Activated CD8-positive, alpha-beta T cell treated with anti-CD3 and anti-CD28 coated beads, Interleukin-2, amount 10 ng/mL, durations not matched to agents 7 days and 5 days (primary cell): ENCODE measurements at regions not wholly inside any gene's neighbourhood (a gene's known extent, or its start where the extent isn't known, plus 50 kb on each side); places are given as distances from the start of the nearest gene placed in this dataset.

Experiments used
- ATAC-seq: fragments of 150-1000 bp; cut with Tn5 transposase; one replicate; pipeline ENCODE4 v1.10.0; 2021; ENCODE audit warnings: moderate library complexity
- CTCF ChIA-PET: fragments of 350-600 bp; sonication (Branson Sonifier 250); formaldehyde crosslinking; loops from one replicate; lab custom pipeline; 2021; ENCODE audit warnings: antibody characterized with exemption; lab: Charles Lee
- POLR2A ChIA-PET: fragments of 350-600 bp; sonication (Branson Sonifier 250); formaldehyde crosslinking; loops from one replicate; lab custom pipeline; 2021; ENCODE audit warnings: antibody characterized with exemption; lab: Charles Lee
- DNase-seq: peaks from one replicate; pipeline ENCODE4 v3.0.0-alpha.2; 2020
- H3K27ac Mint-ChIP-seq: one replicate; pipeline ENCODE4 v1.8.0; 2021; ENCODE audit warnings: mild to moderate bottlenecking, mixed read lengths
- H3K27me3 Mint-ChIP-seq: one replicate; pipeline ENCODE4 v1.8.0; 2021; ENCODE audit warnings: low read depth, mixed read lengths
- H3K36me3 Mint-ChIP-seq: one replicate; pipeline ENCODE4 v1.8.0; 2021; ENCODE audit warnings: low read depth, mixed read lengths
- H3K4me1 Mint-ChIP-seq: one replicate; pipeline ENCODE4 v1.8.0; 2021; ENCODE audit warnings: low read depth, mixed read lengths
- H3K4me3 Mint-ChIP-seq: one replicate; pipeline ENCODE4 v1.8.0; 2021; ENCODE audit warnings: mild to moderate bottlenecking, mixed read lengths
- H3K9me3 Mint-ChIP-seq: one replicate; pipeline ENCODE4 v1.8.0; 2022; ENCODE audit warnings: mixed read lengths; ENCODE audit not compliant: insufficient read depth

DNA sequence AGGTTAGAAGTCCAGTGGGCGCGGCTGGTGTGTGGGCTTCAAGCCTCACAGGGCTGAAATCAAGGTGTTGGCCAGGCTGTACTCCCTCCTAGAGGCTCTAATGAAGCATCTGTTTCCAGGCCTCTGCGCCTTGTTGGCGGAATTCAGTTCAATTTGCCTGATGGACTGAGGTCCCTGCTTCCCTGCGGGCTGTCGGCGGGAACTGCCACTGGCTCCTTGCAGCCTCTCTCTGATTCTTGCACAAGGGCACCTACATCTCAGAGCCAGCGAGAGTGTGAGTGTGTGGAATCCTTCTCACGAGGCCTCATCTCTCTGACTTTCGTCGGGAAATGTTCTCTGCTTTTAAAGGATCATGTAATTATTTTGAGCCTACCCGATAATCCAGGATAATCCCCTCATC lies 128.6 kb downstream of the DLEU7 start:
- DNase-seq: no peak
- CTCF ChIA-PET: interaction anchor here (0.7 to 2.6 kb wide), 4 partner anchors 11 to 583 kb away, joined by 3 to 13 read pairs (median 4); no protein-coding TSS in a partner anchor
- Mint-ChIP-seq H3K4me3 (no peak overlapping the region), H3K4me1 (peaks cover 39% of the 10 kb centered on the region), H3K27me3 (peaks cover 16% of the 10 kb centered on the region), H3K27ac (no peak overlapping the region), H3K36me3 (no peaks in the 10 kb centered on the region), H3K9me3 (no peaks in the 10 kb centered on the region)
- POLR2A ChIA-PET: no interaction called here
- ATAC-seq: no peak

DNA sequence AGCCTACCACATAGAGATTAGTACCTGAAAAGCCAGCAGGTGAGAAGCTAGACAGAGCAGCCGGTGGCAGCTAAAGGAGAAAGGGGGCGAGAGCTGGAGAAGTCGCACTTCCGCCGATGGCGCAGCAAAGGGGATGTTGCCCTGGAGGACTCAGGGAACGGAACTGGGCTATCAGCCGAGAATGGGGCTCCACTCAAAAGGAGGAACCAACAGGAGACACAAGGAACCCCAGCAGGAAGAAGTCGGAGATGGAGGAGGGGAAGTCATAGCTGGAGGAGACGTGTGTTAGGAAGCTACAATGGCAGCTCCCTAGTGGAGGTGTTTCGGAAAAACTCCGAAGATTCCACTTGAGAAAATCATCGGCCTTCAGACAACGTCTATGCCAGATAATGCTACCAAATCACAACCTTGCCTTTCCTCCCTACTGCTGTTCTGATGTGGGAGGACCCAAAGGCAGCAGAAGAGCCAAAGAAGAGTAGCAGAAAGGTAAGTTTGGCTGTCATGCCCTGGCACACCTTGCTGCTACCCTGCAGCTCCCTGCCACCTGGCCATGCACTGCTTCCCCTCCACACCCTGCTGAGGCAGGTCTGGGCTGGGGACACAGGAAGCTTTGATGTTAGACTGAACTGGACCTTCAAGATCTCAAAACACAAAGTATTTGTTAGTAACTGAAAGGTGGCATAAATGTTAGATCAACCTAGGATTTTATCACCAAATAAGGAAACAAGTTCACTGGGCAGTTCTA lies 127.9 kb downstream of the DLEU7 start:
- ChIA-PET POLR2A (interaction anchor here (1.1 kb wide), 1 partner anchor 634 kb away, joined by 3 read pairs; no protein-coding TSS in a partner anchor), CTCF (interaction anchor here (1.1 kb wide), 1 partner anchor 10 kb away, joined by 4 read pairs; no protein-coding TSS in a partner anchor)
- Mint-ChIP-seq H3K27me3 (peaks cover 16% of the 10 kb centered on the region), H3K36me3 (no peaks in the 10 kb centered on the region), H3K27ac (peak overlapping the region; percentile 35), H3K4me1 (peaks cover 39% of the 10 kb centered on the region), H3K9me3 (no peaks in the 10 kb centered on the region), H3K4me3 (no peak overlapping the region)
- ATAC-seq (no peak), DNase-seq (no peak)

- ATAC-seq: no peak
- DNase-seq: no peak
- Mint-ChIP-seq H3K4me3 (no peak overlapping the region), H3K4me1 (peaks cover 8% of the 10 kb centered on the region), H3K27me3 (peaks cover 17% of the 10 kb centered on the region), H3K36me3 (no peaks in the 10 kb centered on the region), H3K9me3 (no peaks in the 10 kb centered on the region), H3K27ac (no peak overlapping the region)
- POLR2A ChIA-PET: interaction anchor here (1.0 kb wide), 1 partner anchor 8 kb away, joined by 4 read pairs; no protein-coding TSS in a partner anchor
- CTCF ChIA-PET: no interaction called here
Observed at GRCh38 chr13:50720861-50721671, 122.4 kb downstream of the DLEU7 start.

DNA sequence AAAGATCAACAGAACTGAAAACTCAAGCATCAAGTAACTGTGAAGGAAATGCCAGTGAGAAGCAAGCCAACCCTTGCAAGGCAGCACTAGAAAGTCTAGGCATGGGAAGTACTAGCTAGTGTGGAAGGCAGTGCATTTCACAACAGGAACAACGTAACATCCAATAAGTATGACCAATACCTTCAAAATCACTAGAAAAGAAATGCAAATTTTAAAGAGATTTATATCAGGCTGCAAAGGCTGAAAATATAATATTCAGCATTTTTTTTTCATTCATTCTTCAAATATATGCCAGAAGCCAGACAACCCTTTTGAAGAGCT lies 121.9 kb downstream of the DLEU7 start:
- H3K9me3 Mint-ChIP-seq: no peaks in the 10 kb centered on the region
- peaks cover 18% of the 10 kb centered on the region for H3K27me3 Mint-ChIP-seq
- POLR2A ChIA-PET: interaction anchor here (1.0 kb wide), 1 partner anchor 8 kb away, joined by 4 read pairs; no protein-coding TSS in a partner anchor
- H3K4me1 Mint-ChIP-seq: peaks cover 4% of the 10 kb centered on the region
- H3K36me3 Mint-ChIP-seq: no peaks in the 10 kb centered on the region
- H3K27ac Mint-ChIP-seq: no peak overlapping the region
- no peak overlapping the region for H3K4me3 Mint-ChIP-seq
- no peak for ATAC-seq
- no peak for DNase-seq
- CTCF ChIA-PET: no interaction called here

GRCh38 chr13:50722440-50723125 lies 120.9 kb downstream of the DLEU7 start:
- no peak overlapping the region for H3K27ac Mint-ChIP-seq
- ChIA-PET CTCF (no interaction called here), POLR2A (interaction anchor here (1.0 kb wide), 1 partner anchor 9 kb away, joined by 4 read pairs; no protein-coding TSS in a partner anchor)
- H3K4me1 Mint-ChIP-seq: peaks cover 4% of the 10 kb centered on the region
- peaks cover 16% of the 10 kb centered on the region for H3K27me3 Mint-ChIP-seq
- no peak overlapping the region for H3K4me3 Mint-ChIP-seq
- ATAC-seq (no peak), DNase-seq (no peak)
- H3K36me3 Mint-ChIP-seq: no peaks in the 10 kb centered on the region
- H3K9me3 Mint-ChIP-seq: no peaks in the 10 kb centered on the region

DNA sequence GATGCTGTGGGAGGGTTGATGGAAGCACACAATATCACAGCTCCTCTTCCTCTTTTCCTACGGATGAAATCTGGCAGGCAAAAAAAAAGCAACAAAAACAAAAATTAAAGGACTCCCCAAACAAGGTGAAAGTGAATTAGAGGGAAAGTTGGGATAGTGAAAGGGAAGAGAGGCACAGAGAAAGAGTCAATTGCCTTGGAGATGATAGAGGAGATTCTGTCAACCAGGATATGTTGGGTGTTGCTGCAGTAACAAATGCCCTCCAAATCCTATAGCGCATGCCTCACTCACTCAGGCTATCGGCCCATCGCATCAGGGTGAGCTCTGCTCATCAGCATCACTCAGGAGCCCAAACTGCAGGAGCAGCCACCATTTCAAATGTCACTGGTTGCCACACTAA lies 119.1 kb downstream of the DLEU7 start:
- ChIA-PET POLR2A (no interaction called here), CTCF (interaction anchor here (1.5 kb wide), 1 partner anchor 52 kb away, joined by 4 read pairs; no protein-coding TSS in a partner anchor)
- Mint-ChIP-seq H3K27me3 (peaks cover 13% of the 10 kb centered on the region), H3K9me3 (no peaks in the 10 kb centered on the region), H3K4me1 (peaks cover 4% of the 10 kb centered on the region), H3K27ac (no peak overlapping the region), H3K4me3 (no peak overlapping the region), H3K36me3 (no peaks in the 10 kb centered on the region)
- ATAC-seq: no peak
- DNase-seq: no peak

DNA sequence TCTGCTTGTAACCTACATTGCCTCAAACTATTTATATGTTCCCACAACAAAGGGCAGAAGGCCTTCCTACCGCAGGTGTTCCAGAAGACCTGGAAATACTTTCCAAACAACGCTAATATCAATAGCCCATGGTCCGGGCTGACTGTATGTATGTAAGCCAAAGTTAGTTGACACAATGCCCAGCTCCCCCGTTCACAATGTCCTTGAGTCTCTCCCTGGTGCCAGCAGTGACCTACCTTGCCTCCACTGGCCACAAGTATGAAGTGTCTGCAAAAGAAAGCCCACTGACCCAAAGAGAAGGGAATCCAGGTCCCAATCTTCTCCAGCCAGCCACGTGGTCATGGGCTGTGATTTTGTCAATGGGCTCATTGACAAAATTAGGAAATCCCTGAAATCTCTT lies 118.6 kb downstream of the DLEU7 start:
- Mint-ChIP-seq H3K27me3 (peaks cover 12% of the 10 kb centered on the region), H3K36me3 (peaks cover 2% of the 10 kb centered on the region), H3K4me1 (peaks cover 4% of the 10 kb centered on the region), H3K27ac (no peak overlapping the region), H3K9me3 (no peaks in the 10 kb centered on the region), H3K4me3 (no peak overlapping the region)
- ChIA-PET CTCF (interaction anchor here (0.8 to 1.5 kb wide), 2 partner anchors 10 to 52 kb away, joined by 4 read pairs; no protein-coding TSS in a partner anchor), POLR2A (no interaction called here)
- ATAC-seq (no peak), DNase-seq (no peak)

- Mint-ChIP-seq H3K36me3 (peaks cover 12% of the 10 kb centered on the region), H3K4me1 (peaks cover 8% of the 10 kb centered on the region), H3K27ac (no peak overlapping the region), H3K4me3 (no peak overlapping the region), H3K9me3 (peaks cover 8% of the 10 kb centered on the region), H3K27me3 (peaks cover 14% of the 10 kb centered on the region)
- POLR2A ChIA-PET: interaction anchor here (0.7 kb wide), 1 partner anchor 81 kb away, joined by 5 read pairs; no protein-coding TSS in a partner anchor
- DNase-seq (no peak), ATAC-seq (no peak)
- CTCF ChIA-PET: no interaction called here
Observed at GRCh38 chr13:50726164-50726563, 117.3 kb downstream of the DLEU7 start.

DNA sequence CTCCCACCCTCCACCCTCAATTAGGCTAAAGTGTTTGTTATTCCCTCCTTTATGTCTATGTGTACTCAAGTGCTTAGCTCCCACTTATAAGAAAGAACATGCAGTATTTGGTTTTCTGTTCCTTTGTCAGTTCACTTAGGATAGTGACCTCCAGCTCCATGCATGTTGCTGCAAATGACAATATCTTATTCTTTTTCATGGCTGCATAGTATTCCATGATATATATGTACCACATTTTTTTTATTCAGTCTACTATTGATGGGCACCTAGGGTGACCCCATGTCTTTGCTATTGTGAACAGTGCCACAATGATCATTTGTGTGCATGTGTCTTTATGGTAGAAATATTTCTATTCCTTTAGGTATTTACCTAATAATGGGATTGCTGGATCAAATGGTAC lies 114.3 kb downstream of the DLEU7 start:
- ATAC-seq (no peak), DNase-seq (no peak)
- H3K36me3 Mint-ChIP-seq: peaks cover 23% of the 10 kb centered on the region
- POLR2A ChIA-PET: no interaction called here
- CTCF ChIA-PET: no interaction called here
- no peak overlapping the region for H3K27ac Mint-ChIP-seq
- H3K4me1 Mint-ChIP-seq: peaks cover 34% of the 10 kb centered on the region
- H3K9me3 Mint-ChIP-seq: peaks cover 8% of the 10 kb centered on the region
- peaks cover 14% of the 10 kb centered on the region for H3K27me3 Mint-ChIP-seq
- H3K4me3 Mint-ChIP-seq: no peak overlapping the region

GRCh38 chr13:50730496-50731351 lies 112.8 kb downstream of the DLEU7 start:
- CTCF ChIA-PET: no interaction called here
- peak overlapping the region; percentile 62 for H3K27ac Mint-ChIP-seq
- H3K4me1 Mint-ChIP-seq: peaks cover 31% of the 10 kb centered on the region

GRCh38 chr13:50731400-50731799 lies 112.1 kb downstream of the DLEU7 start:
- Mint-ChIP-seq H3K4me1 (peaks cover 31% of the 10 kb centered on the region), H3K27me3 (peaks cover 5% of the 10 kb centered on the region), H3K36me3 (peaks cover 23% of the 10 kb centered on the region), H3K4me3 (no peak overlapping the region), H3K9me3 (peaks cover 8% of the 10 kb centered on the region), H3K27ac (peak overlapping the region; percentile 62)
- DNase-seq (peak; percentile 42), ATAC-seq (peak; percentile 74)
- CTCF ChIA-PET: no interaction called here
- POLR2A ChIA-PET: no interaction called here

More at GRCh38 chr13:50730496-50731351, 112.8 kb downstream of the DLEU7 start:
- Mint-ChIP-seq H3K9me3 (peaks cover 8% of the 10 kb centered on the region), H3K4me3 (no peak overlapping the region), H3K36me3 (peaks cover 23% of the 10 kb centered on the region), H3K27me3 (peaks cover 6% of the 10 kb centered on the region)
- POLR2A ChIA-PET: no interaction called here
- ATAC-seq (no peak), DNase-seq (no peak)
